IMR-90 (cell line): ENCODE measurements at regions not wholly inside any gene's neighbourhood (a gene's known extent, or its start where the extent isn't known, plus 50 kb on each side); places are given as distances from the start of the nearest gene placed in this dataset.

Source experiments
- MXI1 ChIP-seq: IDR thresholded peaks from 2 replicates; pipeline ENCODE4 v1.6.1; 2012; ENCODE audit warnings: low read depth, mild to moderate bottlenecking, low read length, moderate library complexity, borderline replicate concordance
- POLR2A ChIP-seq: IDR thresholded peaks from 2 replicates; pipeline ENCODE4 v1.6.1; 2012; ENCODE audit warnings: mild to moderate bottlenecking, low read depth, low read length
- RAD21 ChIP-seq: IDR thresholded peaks from 2 replicates; pipeline ENCODE4 v1.6.1; 2012; ENCODE audit warnings: low read length, improper control_type of control experiment
- RFX5 ChIP-seq: IDR thresholded peaks from 2 replicates; pipeline ENCODE4 v1.8.0; 2012; ENCODE audit warnings: low read depth, mild to moderate bottlenecking, low read length, moderate library complexity
- TF ChIP-seq, protein P1 (sequence below): conservative IDR thresholded peaks from 2 replicates; pipeline ENCODE4 v1.5.1; 2012; ENCODE audit warnings: mild to moderate bottlenecking, low read depth, low read length, improper control_type of control experiment
- TF ChIP-seq, protein P2 (sequence below): fragments of 150-350 bp; IDR thresholded peaks from 2 replicates; pipeline ENCODE4 v1.6.1; 2017; ENCODE audit warnings: mild to moderate bottlenecking, antibody characterized with exemption, low read length, low read depth

DNA sequence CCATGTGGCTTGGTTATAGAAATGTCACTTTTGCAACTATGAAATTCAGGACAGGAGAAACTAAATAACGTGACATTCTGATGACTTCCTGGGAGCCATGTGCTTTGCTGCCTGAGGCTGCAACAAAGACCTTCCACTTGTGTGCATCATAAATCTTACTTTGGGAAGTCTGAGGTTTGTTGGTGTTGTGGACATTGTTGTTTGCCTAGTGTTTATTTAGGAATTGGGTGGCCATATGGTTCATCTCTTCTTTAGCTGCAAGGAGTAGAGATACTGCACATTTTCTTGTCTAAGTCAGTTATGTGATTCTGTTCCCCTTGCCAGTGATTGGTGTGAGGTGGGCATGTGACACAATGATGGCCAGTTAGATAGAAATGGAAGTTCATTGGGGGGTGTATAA, 167.3 kb upstream of the SSTR1 start:
- TF ChIP-seq RFX5 (no peak), MXI1 (no peak), POLR2A (no peak), RAD21 (no peak)
- TF ChIP-seq, protein P1, sequence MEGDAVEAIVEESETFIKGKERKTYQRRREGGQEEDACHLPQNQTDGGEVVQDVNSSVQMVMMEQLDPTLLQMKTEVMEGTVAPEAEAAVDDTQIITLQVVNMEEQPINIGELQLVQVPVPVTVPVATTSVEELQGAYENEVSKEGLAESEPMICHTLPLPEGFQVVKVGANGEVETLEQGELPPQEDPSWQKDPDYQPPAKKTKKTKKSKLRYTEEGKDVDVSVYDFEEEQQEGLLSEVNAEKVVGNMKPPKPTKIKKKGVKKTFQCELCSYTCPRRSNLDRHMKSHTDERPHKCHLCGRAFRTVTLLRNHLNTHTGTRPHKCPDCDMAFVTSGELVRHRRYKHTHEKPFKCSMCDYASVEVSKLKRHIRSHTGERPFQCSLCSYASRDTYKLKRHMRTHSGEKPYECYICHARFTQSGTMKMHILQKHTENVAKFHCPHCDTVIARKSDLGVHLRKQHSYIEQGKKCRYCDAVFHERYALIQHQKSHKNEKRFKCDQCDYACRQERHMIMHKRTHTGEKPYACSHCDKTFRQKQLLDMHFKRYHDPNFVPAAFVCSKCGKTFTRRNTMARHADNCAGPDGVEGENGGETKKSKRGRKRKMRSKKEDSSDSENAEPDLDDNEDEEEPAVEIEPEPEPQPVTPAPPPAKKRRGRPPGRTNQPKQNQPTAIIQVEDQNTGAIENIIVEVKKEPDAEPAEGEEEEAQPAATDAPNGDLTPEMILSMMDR: no peak
- TF ChIP-seq, protein P2, sequence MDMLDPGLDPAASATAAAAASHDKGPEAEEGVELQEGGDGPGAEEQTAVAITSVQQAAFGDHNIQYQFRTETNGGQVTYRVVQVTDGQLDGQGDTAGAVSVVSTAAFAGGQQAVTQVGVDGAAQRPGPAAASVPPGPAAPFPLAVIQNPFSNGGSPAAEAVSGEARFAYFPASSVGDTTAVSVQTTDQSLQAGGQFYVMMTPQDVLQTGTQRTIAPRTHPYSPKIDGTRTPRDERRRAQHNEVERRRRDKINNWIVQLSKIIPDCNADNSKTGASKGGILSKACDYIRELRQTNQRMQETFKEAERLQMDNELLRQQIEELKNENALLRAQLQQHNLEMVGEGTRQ: no peak
